GM23338 (cell line): ENCODE measurements at regions not wholly inside any gene's neighbourhood (a gene's known extent, or its start where the extent isn't known, plus 50 kb on each side); places are given as distances from the start of the nearest gene placed in this dataset.

Experiments
- POLR2AphosphoS5 ChIP-seq: IDR thresholded peaks from 2 replicates; pipeline ENCODE4 v1.6.1; 2016; ENCODE audit warnings: antibody characterized with exemption, low read depth
- TF ChIP-seq, protein P1 (sequence below), 2 experiments: fragments of 200-600 bp in 1 of 2; sonication (generic) in 1 of 2; conservative IDR thresholded peaks; 2 replicates each; pipeline versions ENCODE4 v1.5.1 to v1.6.1; 2016 to 2017; ENCODE audit warnings: antibody characterized with exemption in 2 of 2, low read depth in 2 of 2, mild to moderate bottlenecking in 2 of 2, moderate library complexity in 1 of 2

GRCh38 chr7:128167791-128168666, 73.0 kb upstream of the LEP start:
- TF ChIP-seq POLR2AphosphoS5: no peak
- TF ChIP-seq, protein P1, sequence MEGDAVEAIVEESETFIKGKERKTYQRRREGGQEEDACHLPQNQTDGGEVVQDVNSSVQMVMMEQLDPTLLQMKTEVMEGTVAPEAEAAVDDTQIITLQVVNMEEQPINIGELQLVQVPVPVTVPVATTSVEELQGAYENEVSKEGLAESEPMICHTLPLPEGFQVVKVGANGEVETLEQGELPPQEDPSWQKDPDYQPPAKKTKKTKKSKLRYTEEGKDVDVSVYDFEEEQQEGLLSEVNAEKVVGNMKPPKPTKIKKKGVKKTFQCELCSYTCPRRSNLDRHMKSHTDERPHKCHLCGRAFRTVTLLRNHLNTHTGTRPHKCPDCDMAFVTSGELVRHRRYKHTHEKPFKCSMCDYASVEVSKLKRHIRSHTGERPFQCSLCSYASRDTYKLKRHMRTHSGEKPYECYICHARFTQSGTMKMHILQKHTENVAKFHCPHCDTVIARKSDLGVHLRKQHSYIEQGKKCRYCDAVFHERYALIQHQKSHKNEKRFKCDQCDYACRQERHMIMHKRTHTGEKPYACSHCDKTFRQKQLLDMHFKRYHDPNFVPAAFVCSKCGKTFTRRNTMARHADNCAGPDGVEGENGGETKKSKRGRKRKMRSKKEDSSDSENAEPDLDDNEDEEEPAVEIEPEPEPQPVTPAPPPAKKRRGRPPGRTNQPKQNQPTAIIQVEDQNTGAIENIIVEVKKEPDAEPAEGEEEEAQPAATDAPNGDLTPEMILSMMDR (conservative IDR thresholded peaks at IDR 0.05; ENCODE audit: low read depth in 2 of 2): no peak
